PC-9 (cell line): ENCODE measurements at regions not wholly inside any gene's neighbourhood (a gene's known extent, or its start where the extent isn't known, plus 50 kb on each side); places are given as distances from the start of the nearest gene placed in this dataset.

Experiments
- BruUV-seq: library from RNA; stranded (reverse); fragments of 400-500 nt; replicated peaks from 2 replicates; lab custom pipeline; 2021; lab: Mats Ljungman, UMichigan
- CTCF ChIA-PET: fragments of 300-600 bp; sonication (Branson Sonifier 250); formaldehyde crosslinking; loops from one replicate; lab custom pipeline; 2022; ENCODE audit warnings: antibody characterized with exemption; lab: Charles Lee
- POLR2A ChIA-PET: fragments of 300-600 bp; sonication (Branson Sonifier 250); formaldehyde crosslinking; loops from one replicate; lab custom pipeline; 2022; ENCODE audit warnings: antibody characterized with exemption; ENCODE audit not compliant: unreplicated experiment; lab: Charles Lee
- DNase-seq, 2 experiments: peaks; one replicate each; pipeline versions ENCODE4 v3.0.0 to v3.0.0-alpha.2; 2015 to 2022; ENCODE audit warnings: mixed read lengths in 1 of 2
- H2AFZ ChIP-seq: fragments of 200-600 bp; sonication (generic); 2 replicates; pipeline ENCODE4 v1.8.1; 2017; ENCODE audit warnings: antibody characterized with exemption
- H3F3A ChIP-seq: fragments of 200-600 bp; sonication (generic); 2 replicates; pipeline ENCODE4 v1.8.1; 2017; ENCODE audit warnings: antibody characterized with exemption, mild to moderate bottlenecking, low read depth; ENCODE audit not compliant: insufficient read depth
- H3K27ac ChIP-seq: fragments of 200-600 bp; sonication (generic); 2 replicates; pipeline ENCODE4 v1.6.1; 2016; ENCODE audit warnings: mixed run types
- H3K27me3 ChIP-seq: fragments of 200-600 bp; sonication (generic); 2 replicates; pipeline ENCODE4 v1.6.1; 2016; ENCODE audit warnings: low read depth, mixed run types; ENCODE audit not compliant: insufficient read depth
- H3K36me3 ChIP-seq: fragments of 200-600 bp; sonication (generic); 2 replicates; pipeline ENCODE4 v1.6.1; 2016; ENCODE audit warnings: low read depth, mixed run types
- H3K4me1 ChIP-seq: fragments of 200-600 bp; sonication (generic); replicated peaks from 2 replicates; pipeline ENCODE4 v1.6.1; 2016; ENCODE audit warnings: mixed run types; ENCODE audit not compliant: insufficient read depth
- H3K4me2 ChIP-seq: fragments of 200-600 bp; sonication (generic); 2 replicates; pipeline ENCODE4 v1.6.1; 2017; ENCODE audit warnings: mixed run types
- H3K4me3 ChIP-seq: fragments of 200-600 bp; sonication (generic); 2 replicates; pipeline ENCODE4 v1.6.1; 2016; ENCODE audit warnings: mixed run types
- H3K79me2 ChIP-seq: fragments of 200-600 bp; sonication (generic); 2 replicates; pipeline ENCODE4 v1.6.1; 2017; ENCODE audit warnings: low read depth, mixed run types
- H3K9me2 ChIP-seq: fragments of 200-600 bp; sonication (generic); 2 replicates; pipeline ENCODE4 v1.8.1; 2017; ENCODE audit warnings: mild to moderate bottlenecking; ENCODE audit not compliant: insufficient read depth
- H3K9me3 ChIP-seq: fragments of 200-600 bp; sonication (generic); 2 replicates; pipeline ENCODE4 v1.8.1; 2016; ENCODE audit warnings: low read depth; ENCODE audit not compliant: insufficient read depth
- H4K20me1 ChIP-seq: fragments of 200-600 bp; sonication (generic); 2 replicates; pipeline ENCODE4 v1.8.1; 2017; ENCODE audit not compliant: insufficient read depth
- CTCF ChIP-seq: fragments of 200-600 bp; sonication (generic); conservative IDR thresholded peaks from 2 replicates; pipeline ENCODE4 v1.6.1; 2017; ENCODE audit warnings: mixed run types, antibody characterized with exemption, mild to moderate bottlenecking, moderate library complexity
- EZH2 ChIP-seq: fragments of 200-600 bp; sonication (generic); IDR thresholded peaks from 2 replicates; pipeline ENCODE4 v1.8.0; 2017; ENCODE audit warnings: antibody characterized with exemption, low read depth
- intact Hi-C: fragments of 100-400 bp; cut with micrococcal nuclease; formaldehyde crosslinking; loops from one replicate; pipeline ENCODE4 v1.10.0; 2022; ENCODE audit not compliant: unreplicated experiment

DNA sequence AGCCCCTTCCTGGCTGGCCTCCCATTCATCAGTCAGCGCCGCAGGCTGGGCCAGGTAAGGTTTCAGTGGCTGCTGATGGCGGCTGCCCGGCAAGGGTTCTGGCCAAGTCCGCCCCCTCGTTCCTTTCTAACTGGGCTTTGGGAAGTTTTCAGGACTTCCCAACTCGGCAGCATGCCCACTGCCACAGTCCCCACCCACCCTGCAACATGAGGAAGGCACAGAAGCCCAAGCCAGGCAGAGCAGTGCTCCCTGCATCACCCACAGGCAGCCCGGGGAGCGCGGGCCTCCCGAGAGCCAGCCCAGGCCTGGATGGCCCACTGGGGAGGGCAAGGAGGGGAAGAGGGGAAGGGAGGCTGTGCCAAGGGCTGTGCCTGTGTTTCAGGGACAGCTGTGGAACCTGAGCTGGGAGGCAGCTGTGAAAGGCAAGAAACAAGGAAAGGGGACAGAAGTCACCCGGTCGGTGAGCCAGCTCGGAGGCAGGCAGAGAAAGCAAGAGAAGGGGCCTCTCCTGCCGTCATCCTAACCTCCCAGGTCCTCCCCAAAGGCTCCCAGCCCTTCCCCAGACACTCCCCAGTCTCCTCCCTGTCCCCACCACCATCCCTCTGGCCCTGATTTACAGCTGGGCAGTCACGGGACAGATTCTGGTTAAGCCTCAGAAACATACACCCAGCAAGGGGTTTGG is 73.9 kb downstream of the CPN2 start:
- Histone ChIP-seq H3K9me3 (no peaks in the 10 kb centered on the region), H3K4me3 (no peak overlapping the region), H3K4me1 (peaks cover 50% of the 10 kb centered on the region), H3F3A (peaks cover 57% of the 10 kb centered on the region), H3K9me2 (no peaks in the 10 kb centered on the region), H2AFZ (no peak overlapping the region), H3K27me3 (no peaks in the 10 kb centered on the region), H3K36me3 (no peaks in the 10 kb centered on the region), H3K79me2 (no peaks in the 10 kb centered on the region), H3K4me2 (no peak overlapping the region), H3K27ac (no peak overlapping the region), H4K20me1 (no peaks in the 10 kb centered on the region)
- no TSS peak for BruUV-seq
- TF ChIP-seq EZH2: no peak
- TF ChIP-seq CTCF: no peak
- no peak for DNase-seq
- ChIA-PET CTCF (interaction anchor here (0.6 kb wide), 1 partner anchor 18 kb away, joined by 3 read pairs; no protein-coding TSS in a partner anchor), POLR2A (no interaction called here)
- intact Hi-C loops: no loop called here

GRCh38 chr3:194277786-194278130 is 73.4 kb downstream of the CPN2 start:
- Histone ChIP-seq H3K79me2 (no peaks in the 10 kb centered on the region), H3K4me2 (no peak overlapping the region), H3K27ac (no peak overlapping the region), H4K20me1 (no peaks in the 10 kb centered on the region), H3K36me3 (no peaks in the 10 kb centered on the region), H3K9me2 (no peaks in the 10 kb centered on the region), H2AFZ (no peak overlapping the region), H3K4me1 (peaks cover 45% of the 10 kb centered on the region), H3K9me3 (no peaks in the 10 kb centered on the region), H3K27me3 (no peaks in the 10 kb centered on the region), H3F3A (peaks cover 52% of the 10 kb centered on the region), H3K4me3 (no peak overlapping the region)
- no TSS peak for BruUV-seq
- TF ChIP-seq CTCF (no peak), EZH2 (no peak)
- DNase-seq: no peak
- ChIA-PET CTCF (interaction anchor here (0.6 kb wide), 1 partner anchor 17 kb away, joined by 3 read pairs; no protein-coding TSS in a partner anchor), POLR2A (no interaction called here)
- intact Hi-C loops: no loop called here

GRCh38 chr3:194278186-194278845 is 72.8 kb downstream of the CPN2 start:
- Histone ChIP-seq H3K4me3 (no peak overlapping the region), H4K20me1 (no peaks in the 10 kb centered on the region), H3K9me3 (no peaks in the 10 kb centered on the region), H3F3A (peaks cover 47% of the 10 kb centered on the region), H3K27ac (no peak overlapping the region), H3K36me3 (no peaks in the 10 kb centered on the region), H3K4me2 (no peak overlapping the region), H3K79me2 (no peaks in the 10 kb centered on the region), H2AFZ (no peak overlapping the region), H3K9me2 (no peaks in the 10 kb centered on the region), H3K4me1 (peaks cover 43% of the 10 kb centered on the region), H3K27me3 (no peaks in the 10 kb centered on the region)
- intact Hi-C loops: no loop called here
- ChIA-PET CTCF (interaction anchor here (0.6 kb wide), 1 partner anchor 18 kb away, joined by 4 read pairs; no protein-coding TSS in a partner anchor), POLR2A (no interaction called here)
- no TSS peak for BruUV-seq
- DNase-seq: no peak
- no peak for TF ChIP-seq CTCF
- no peak for TF ChIP-seq EZH2
